ENCODE measurements at regions not wholly inside any gene's neighbourhood (a gene's known extent, or its start where the extent isn't known, plus 50 kb on each side); places are given as distances from the start of the nearest gene placed in this dataset.
A peak's percentile ranks its signal among the peaks of the same experiment; 100 is the strongest.

- Histone ChIP-seq H3K36me3 (ENCODE audit: control insufficient read depth in 2 of 4, insufficient read depth in 4 of 4, low read length in 3 of 4) (no peaks in the 10 kb centered on the region), H3K27me3 (replicated peaks in 1 of 4; ENCODE audit: control insufficient read depth in 3 of 4, extremely low read depth in 1 of 4, insufficient read depth in 3 of 4, low read length in 3 of 4) (no peaks in the 10 kb centered on the region), H3K79me1 (ENCODE audit: low read depth, low read length) (no peaks in the 10 kb centered on the region), H3K27ac (ENCODE audit: low read depth, low read length) (no peak overlapping the region), H2BK20ac (ENCODE audit: low read length) (0 out of 2 replicates have a peak overlapping the region, but pooled peaks have one; percentile 52), H4K5ac (ENCODE audit: insufficient read length, low read depth, low read length) (no peak overlapping the region), H2BK12ac (ENCODE audit: low read depth, low read length) (no peak overlapping the region), H3K23me2 (ENCODE audit: low read depth, low read length) (no peaks in the 10 kb centered on the region), H3K56ac (replicated peaks; ENCODE audit: insufficient read length, low read depth, low read length) (no peak overlapping the region), H3K4me3 (ENCODE audit: extremely low read depth in 1 of 4, insufficient read depth in 2 of 4, low read depth in 3 of 4, low read length in 4 of 4) (no peak overlapping the region), H3K14ac (ENCODE audit: insufficient read length) (no peak overlapping the region), H3K4me1 (replicated peaks in 1 of 4; ENCODE audit: control insufficient read depth in 3 of 4, insufficient read depth in 4 of 4, low read length in 3 of 4) (peaks cover 2 to 4% (median 4%) of the 10 kb centered on the region in 4 experiments; a peak in 4 of 7 replicates), H2AK5ac (ENCODE audit: low read depth, low read length) (no peak overlapping the region), H3K4ac (replicated peaks; ENCODE audit: insufficient read length, low read depth, low read length) (no peak overlapping the region), H4K20me1 (replicated peaks in 1 of 2; ENCODE audit: control insufficient read depth in 1 of 2, insufficient read depth in 2 of 2, low read length in 2 of 2) (no peaks in the 10 kb centered on the region), H3K79me2 (ENCODE audit: control insufficient read depth in 1 of 2, insufficient read depth in 2 of 2, low read length in 2 of 2) (no peaks in the 10 kb centered on the region), H3K4me2 (ENCODE audit: insufficient read depth in 1 of 2, low read depth in 2 of 2, low read length in 2 of 2) (peak overlapping the region; percentile 11 to 13; a peak in 2 of 4 replicates), H3K9me3 (ENCODE audit: insufficient read depth in 2 of 2, low read depth in 1 of 2, low read length in 1 of 2) (peaks cover 0 to 2% of the 10 kb centered on the region in 2 experiments; a peak in 1 of 4 replicates), H3K18ac (ENCODE audit: extremely low read depth, low read length) (no peak overlapping the region), H4K8ac (ENCODE audit: extremely low read depth, insufficient read depth, low read length) (no peak overlapping the region), H2AFZ (ENCODE audit: low read length) (no peak overlapping the region), H2BK15ac (ENCODE audit: low read length) (no peak overlapping the region), H2BK5ac (ENCODE audit: low read depth, low read length) (no peak overlapping the region), H2BK120ac (replicated peaks; ENCODE audit: low read depth, low read length) (peak overlapping the region; percentile 60), H3K23ac (ENCODE audit: insufficient read length) (no peak overlapping the region), H4K91ac (replicated peaks; ENCODE audit: insufficient read length, low read length) (no peak overlapping the region), H3K9ac (replicated peaks in 1 of 4; ENCODE audit: extremely low read depth in 1 of 4, low read depth in 3 of 4, low read length in 3 of 4) (no peak overlapping the region)
- ChIA-PET POLR2A (ENCODE audit: partially characterized antibody) (no interaction called here), CTCF (ENCODE audit: partially characterized antibody) (no interaction called here)
- WGBS, 2 experiments (ENCODE audit: extremely low coverage in 1 of 2, insufficient coverage in 1 of 2, insufficient read length in 1 of 2, insufficient replicate concordance in 2 of 2, low coverage in 1 of 2, low lambda C conversion rate in 2 of 2, missing lambda C conversion rate in 1 of 2), result 20% methylated on average over 4 of the region's 4 CpGs; no CpG with 5 or more reads in 1 of the 2 experiments
- FAIRE-seq (no peak), DNase-seq (ENCODE audit: low read depth in 1 of 2, low spot score in 2 of 2) (peak; percentile 29 to 45)
- TF ChIP-seq SIN3A (conservative IDR thresholded peaks at IDR 0.05 in 1 of 2, IDR thresholded peaks at IDR 0.05 in 1 of 2; ENCODE audit: low read depth in 1 of 2, low read length in 2 of 2), result no peak
- no peak for TF ChIP-seq CEBPB (IDR thresholded peaks at IDR 0.05; ENCODE audit: low read depth, low read length)
- 0 out of 4 replicates have a peak, but pooled peaks of 1 of the 2 experiments have one; percentile 16 for TF ChIP-seq HDAC2 (IDR thresholded peaks at IDR 0.05; ENCODE audit: borderline replicate concordance in 1 of 2, low read depth in 2 of 2, low read length in 2 of 2)
- peak; percentile 59 for TF ChIP-seq NANOG (IDR thresholded peaks at IDR 0.05; ENCODE audit: insufficient read depth, low read depth, low read length, poor library complexity, severe bottlenecking)
Measured at GRCh38 chr11:104781719-104782376, 116.4 kb downstream of the CASP12 start.

All from H1 (cell line).